ENCODE measurements at regions not wholly inside any gene's neighbourhood (a gene's known extent, or its start where the extent isn't known, plus 50 kb on each side); places are given as distances from the start of the nearest gene placed in this dataset.
A peak's percentile ranks its signal among the peaks of the same experiment; 100 is the strongest.

- H3K36me3 ChIP-seq (ENCODE audit: insufficient read depth, low read length) = no peaks in the 10 kb centered on the region
- no peaks in the 10 kb centered on the region for H3F3A ChIP-seq (ENCODE audit: insufficient read depth, low read length, poor library complexity, severe bottlenecking)
- no peak overlapping the region for H2AFZ ChIP-seq (ENCODE audit: low read depth, low read length)
- H3K27ac ChIP-seq (ENCODE audit: low read length) = peak overlapping the region; percentile 79
- no peaks in the 10 kb centered on the region for H4K20me1 ChIP-seq (ENCODE audit: insufficient read depth)
- no peaks in the 10 kb centered on the region for H3K9me3 ChIP-seq (ENCODE audit: low read length)
- peak overlapping the region; percentile 15 for H3K4me2 ChIP-seq (ENCODE audit: low read length)
- H3K27me3 ChIP-seq (ENCODE audit: insufficient read depth, low read depth, low read length) = no peaks in the 10 kb centered on the region
- H3K4me3 ChIP-seq (ENCODE audit: low read length) = peak overlapping the region; percentile 35
- no peaks in the 10 kb centered on the region for H3K79me2 ChIP-seq (replicated peaks; ENCODE audit: insufficient read depth, low read length)
- peak; percentile 25 for TF ChIP-seq SMC3 (conservative IDR thresholded peaks at IDR 0.05; ENCODE audit: poor library complexity)
- no peak for TF ChIP-seq EZH2 (IDR thresholded peaks at IDR 0.05; ENCODE audit: borderline replicate concordance, insufficient read depth, low read length, poor library complexity, severe bottlenecking)
- TF ChIP-seq MXI1 (conservative IDR thresholded peaks at IDR 0.05; ENCODE audit: poor library complexity, severe bottlenecking) = peak; percentile 67
- TF ChIP-seq REST (IDR thresholded peaks at IDR 0.05; ENCODE audit: borderline replicate concordance) = no peak
- peak; percentile 66 for TF ChIP-seq POLR2AphosphoS5 (IDR thresholded peaks at IDR 0.05)
- TF ChIP-seq, protein P1, sequence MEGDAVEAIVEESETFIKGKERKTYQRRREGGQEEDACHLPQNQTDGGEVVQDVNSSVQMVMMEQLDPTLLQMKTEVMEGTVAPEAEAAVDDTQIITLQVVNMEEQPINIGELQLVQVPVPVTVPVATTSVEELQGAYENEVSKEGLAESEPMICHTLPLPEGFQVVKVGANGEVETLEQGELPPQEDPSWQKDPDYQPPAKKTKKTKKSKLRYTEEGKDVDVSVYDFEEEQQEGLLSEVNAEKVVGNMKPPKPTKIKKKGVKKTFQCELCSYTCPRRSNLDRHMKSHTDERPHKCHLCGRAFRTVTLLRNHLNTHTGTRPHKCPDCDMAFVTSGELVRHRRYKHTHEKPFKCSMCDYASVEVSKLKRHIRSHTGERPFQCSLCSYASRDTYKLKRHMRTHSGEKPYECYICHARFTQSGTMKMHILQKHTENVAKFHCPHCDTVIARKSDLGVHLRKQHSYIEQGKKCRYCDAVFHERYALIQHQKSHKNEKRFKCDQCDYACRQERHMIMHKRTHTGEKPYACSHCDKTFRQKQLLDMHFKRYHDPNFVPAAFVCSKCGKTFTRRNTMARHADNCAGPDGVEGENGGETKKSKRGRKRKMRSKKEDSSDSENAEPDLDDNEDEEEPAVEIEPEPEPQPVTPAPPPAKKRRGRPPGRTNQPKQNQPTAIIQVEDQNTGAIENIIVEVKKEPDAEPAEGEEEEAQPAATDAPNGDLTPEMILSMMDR (IDR thresholded peaks at IDR 0.05; ENCODE audit: poor library complexity, severe bottlenecking) = no peak
- TF ChIP-seq EP300 (conservative IDR thresholded peaks at IDR 0.05; ENCODE audit: poor library complexity, severe bottlenecking) = peak; percentile 95
- H3K9me2 ChIP-seq (ENCODE audit: insufficient read depth, low read length) = no peaks in the 10 kb centered on the region
- no peak overlapping the region for H3K9ac ChIP-seq (ENCODE audit: low read length)
Measured at GRCh38 chr2:17311106-17311619, 207.1 kb downstream of the RAD51AP2 start.

- TF ChIP-seq EZH2 (IDR thresholded peaks at IDR 0.05; ENCODE audit: borderline replicate concordance, insufficient read depth, low read length, poor library complexity, severe bottlenecking) (no peak), REST (IDR thresholded peaks at IDR 0.05; ENCODE audit: borderline replicate concordance) (no peak), RAD21 (conservative IDR thresholded peaks at IDR 0.05) (peak; percentile 77), EP300 (conservative IDR thresholded peaks at IDR 0.05; ENCODE audit: poor library complexity, severe bottlenecking) (no peak), TAF1 (IDR thresholded peaks at IDR 0.05; ENCODE audit: low read depth) (no peak), POLR2AphosphoS5 (IDR thresholded peaks at IDR 0.05) (no peak), SMC3 (conservative IDR thresholded peaks at IDR 0.05; ENCODE audit: poor library complexity) (peak; percentile 79), MXI1 (conservative IDR thresholded peaks at IDR 0.05; ENCODE audit: poor library complexity, severe bottlenecking) (no peak)
- TF ChIP-seq, protein P1 (IDR thresholded peaks at IDR 0.05; ENCODE audit: poor library complexity, severe bottlenecking) = peak; percentile 75
Measured at GRCh38 chr2:17309741-17310339, 208.4 kb downstream of the RAD51AP2 start.

More at GRCh38 chr2:17309741-17310339, 208.4 kb downstream of the RAD51AP2 start:
- no peaks in the 10 kb centered on the region for H3K27me3 ChIP-seq (ENCODE audit: insufficient read depth, low read depth, low read length)
- H3K4me3 ChIP-seq (ENCODE audit: low read length) = no peak overlapping the region
- H3K9me3 ChIP-seq (ENCODE audit: low read length) = no peaks in the 10 kb centered on the region
- no peaks in the 10 kb centered on the region for H3K9me2 ChIP-seq (ENCODE audit: insufficient read depth, low read length)
- H2AFZ ChIP-seq (ENCODE audit: low read depth, low read length) = no peak overlapping the region
- H4K20me1 ChIP-seq (ENCODE audit: insufficient read depth) = no peaks in the 10 kb centered on the region
- H3K36me3 ChIP-seq (ENCODE audit: insufficient read depth, low read length) = no peaks in the 10 kb centered on the region
- no peaks in the 10 kb centered on the region for H3K79me2 ChIP-seq (replicated peaks; ENCODE audit: insufficient read depth, low read length)
- peak overlapping the region; percentile 79 for H3K27ac ChIP-seq (ENCODE audit: low read length)
- peak overlapping the region; percentile 15 for H3K4me2 ChIP-seq (ENCODE audit: low read length)
- H3F3A ChIP-seq (ENCODE audit: insufficient read depth, low read length, poor library complexity, severe bottlenecking) = no peaks in the 10 kb centered on the region
- no peak overlapping the region for H3K9ac ChIP-seq (ENCODE audit: low read length)

Measured in neural cell (in vitro differentiated cells).